Neutrophil (primary cell): ENCODE measurements at regions not wholly inside any gene's neighbourhood (a gene's known extent, or its start where the extent isn't known, plus 50 kb on each side); places are given as distances from the start of the nearest gene placed in this dataset.
"Not testable (repeated sequence)": the region's sequence is repeated elsewhere in the genome, so short reads cannot be mapped to it uniquely, and the experiment has no call there.

Source experiments
- H3K27ac ChIP-seq: fragments of 200-600 bp; sonication (generic); 2 replicates; pipeline ENCODE4 v1.5.1; 2016; ENCODE audit warnings: mild to moderate bottlenecking, moderate library complexity
- H3K27me3 ChIP-seq: fragments of 200-600 bp; sonication (generic); 2 replicates; pipeline ENCODE4 v1.6.0; 2016; ENCODE audit warnings: mild to moderate bottlenecking
- H3K36me3 ChIP-seq: fragments of 200-600 bp; sonication (generic); 2 replicates; pipeline ENCODE4 v1.5.1; 2017
- H3K4me1 ChIP-seq, 2 experiments: fragments of 200-600 bp in 1 of 2; sonication (generic) in 1 of 2; 1 replicate in 1 of 2; 2 replicates in 1 of 2; pipeline versions ENCODE4 v1.5.1 to v1.6.1; 2013 to 2016; ENCODE audit warnings: low read depth in 1 of 2, low read length in 1 of 2, mild to moderate bottlenecking in 1 of 2, moderate library complexity in 1 of 2; ENCODE audit not compliant: control insufficient read depth in 1 of 2, insufficient read depth in 1 of 2
- H3K4me3 ChIP-seq, 2 experiments: fragments of 200-600 bp in 1 of 2; sonication (generic) in 1 of 2; 1 replicate in 1 of 2; 2 replicates in 1 of 2; pipeline ENCODE4 v1.5.1; 2013 to 2016; ENCODE audit warnings: low read depth in 1 of 2, low read length in 1 of 2, mild to moderate bottlenecking in 1 of 2, moderate library complexity in 1 of 2
- H3K9me3 ChIP-seq: fragments of 200-600 bp; sonication (generic); 2 replicates; pipeline ENCODE4 v1.5.1; 2016
- TF ChIP-seq, protein P1 (sequence below): fragments of 200-600 bp; sonication (generic); IDR thresholded peaks from 2 replicates; pipeline ENCODE4 v1.5.1; 2016; ENCODE audit warnings: antibody characterized with exemption

DNA sequence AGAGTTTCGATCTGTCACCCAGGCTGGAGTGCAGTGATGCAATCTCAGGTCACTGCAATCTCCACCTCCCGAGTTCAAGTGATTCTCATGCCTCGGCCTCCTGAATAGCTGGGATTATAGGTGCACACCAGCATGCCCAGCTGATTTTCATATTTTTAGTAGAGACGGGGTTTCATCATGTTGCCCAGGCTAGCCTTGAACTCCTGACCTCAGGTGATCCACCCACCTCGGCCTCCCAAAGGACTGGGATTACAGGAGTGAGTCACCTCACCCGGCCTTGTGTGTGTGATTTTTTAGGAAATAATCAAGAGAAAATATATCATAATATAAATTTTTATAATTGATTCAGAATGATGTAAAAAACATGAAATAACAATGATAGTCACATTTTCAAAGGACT is 1231.4 kb downstream of the GALC start:
- Histone ChIP-seq H3K27me3 (no peaks in the 10 kb centered on the region), H3K4me1 (peaks cover 0 to 6% of the 10 kb centered on the region in 2 experiments), H3K4me3 (no peak overlapping the region), H3K27ac (no peak overlapping the region), H3K9me3 (no peaks in the 10 kb centered on the region), H3K36me3 (no peaks in the 10 kb centered on the region)
- TF ChIP-seq, protein P1, sequence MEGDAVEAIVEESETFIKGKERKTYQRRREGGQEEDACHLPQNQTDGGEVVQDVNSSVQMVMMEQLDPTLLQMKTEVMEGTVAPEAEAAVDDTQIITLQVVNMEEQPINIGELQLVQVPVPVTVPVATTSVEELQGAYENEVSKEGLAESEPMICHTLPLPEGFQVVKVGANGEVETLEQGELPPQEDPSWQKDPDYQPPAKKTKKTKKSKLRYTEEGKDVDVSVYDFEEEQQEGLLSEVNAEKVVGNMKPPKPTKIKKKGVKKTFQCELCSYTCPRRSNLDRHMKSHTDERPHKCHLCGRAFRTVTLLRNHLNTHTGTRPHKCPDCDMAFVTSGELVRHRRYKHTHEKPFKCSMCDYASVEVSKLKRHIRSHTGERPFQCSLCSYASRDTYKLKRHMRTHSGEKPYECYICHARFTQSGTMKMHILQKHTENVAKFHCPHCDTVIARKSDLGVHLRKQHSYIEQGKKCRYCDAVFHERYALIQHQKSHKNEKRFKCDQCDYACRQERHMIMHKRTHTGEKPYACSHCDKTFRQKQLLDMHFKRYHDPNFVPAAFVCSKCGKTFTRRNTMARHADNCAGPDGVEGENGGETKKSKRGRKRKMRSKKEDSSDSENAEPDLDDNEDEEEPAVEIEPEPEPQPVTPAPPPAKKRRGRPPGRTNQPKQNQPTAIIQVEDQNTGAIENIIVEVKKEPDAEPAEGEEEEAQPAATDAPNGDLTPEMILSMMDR = no peak

DNA sequence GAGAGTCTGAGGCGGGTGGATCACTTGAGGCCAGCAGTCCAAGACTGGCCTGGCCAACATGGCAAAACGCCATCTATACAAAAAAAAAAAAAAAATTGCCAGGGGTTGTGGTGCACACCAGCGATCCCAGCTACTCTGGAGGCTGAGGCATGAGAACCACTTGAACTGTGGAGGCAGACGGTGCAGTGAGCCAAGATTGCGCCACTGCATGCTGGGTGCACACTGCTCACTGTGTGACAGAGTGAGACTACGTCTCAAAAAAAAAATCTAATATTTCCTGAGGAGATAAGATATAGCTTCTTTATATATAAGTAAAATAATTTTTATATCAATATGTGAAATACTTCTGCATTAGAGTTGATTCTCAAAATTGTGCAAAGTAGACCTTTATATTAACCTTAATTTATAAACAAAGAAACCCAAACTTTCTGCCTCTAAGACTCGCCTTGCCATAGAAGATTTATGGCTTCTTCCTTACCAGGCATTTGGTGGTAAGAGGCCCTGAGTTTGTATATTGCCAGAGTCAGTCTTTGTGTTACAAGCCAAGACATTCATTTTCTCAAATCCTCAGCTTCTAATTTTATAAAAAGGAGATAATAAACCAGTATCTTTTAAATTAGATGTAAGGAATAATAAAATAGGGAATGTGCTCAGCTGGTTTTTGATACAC is 1226.7 kb downstream of the FLRT2 start:
- no peaks in the 10 kb centered on the region for H3K9me3 ChIP-seq
- H3K27me3 ChIP-seq = no peaks in the 10 kb centered on the region
- TF ChIP-seq, protein P1 = no peak
- H3K4me3 ChIP-seq = no peak overlapping the region
- H3K27ac ChIP-seq = no peak overlapping the region
- H3K4me1 ChIP-seq = no peaks in the 10 kb centered on the region
- H3K36me3 ChIP-seq = no peaks in the 10 kb centered on the region

DNA sequence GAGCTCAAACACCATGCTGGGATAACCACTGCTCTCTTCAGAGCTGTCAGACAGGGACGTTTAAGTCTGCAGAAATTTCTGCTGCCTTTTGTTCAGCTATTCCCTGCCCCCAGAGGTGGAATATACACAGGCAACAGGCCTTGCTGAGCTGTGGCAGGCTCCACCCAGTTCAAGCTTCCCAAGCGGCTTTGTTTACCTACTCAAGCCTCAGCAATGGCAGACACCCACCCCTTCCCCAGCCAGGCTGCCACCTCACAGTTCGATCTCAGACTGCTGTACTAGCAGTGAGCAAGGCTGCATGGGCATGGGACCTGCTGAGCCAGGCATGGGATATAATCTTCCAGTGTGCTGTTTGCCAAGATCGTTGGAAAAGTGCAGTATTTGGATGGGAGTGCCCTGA is 1220.5 kb downstream of the FLRT2 start:
- not testable (repeated sequence) for H3K4me1 ChIP-seq, H3K9me3 ChIP-seq, H3K4me3 ChIP-seq, H3K36me3 ChIP-seq, H3K27ac ChIP-seq, H3K27me3 ChIP-seq

DNA sequence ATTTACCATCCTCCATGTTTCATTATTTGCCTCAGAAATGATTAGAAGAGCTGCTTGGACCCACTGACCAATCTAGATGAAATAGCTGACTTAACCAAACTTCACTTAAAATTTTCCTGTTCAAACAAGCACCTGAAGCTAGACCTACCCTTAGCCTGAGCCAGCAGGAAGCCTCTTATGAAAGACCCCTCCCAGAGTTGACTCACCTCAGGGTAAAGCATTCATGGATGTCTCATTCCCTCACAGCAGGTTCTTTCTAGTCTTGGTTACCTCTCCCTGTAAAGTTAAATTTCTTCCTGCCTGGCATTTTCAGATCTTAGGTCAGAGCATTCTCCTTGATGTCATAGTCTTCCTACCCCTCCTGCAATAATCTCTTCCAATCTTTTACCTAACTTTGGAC is 1209.8 kb downstream of the FLRT2 start:
- Histone ChIP-seq H3K27me3 (no peaks in the 10 kb centered on the region), H3K4me3 (no peak overlapping the region), H3K9me3 (no peaks in the 10 kb centered on the region), H3K27ac (no peak overlapping the region), H3K36me3 (no peaks in the 10 kb centered on the region), H3K4me1 (no peaks in the 10 kb centered on the region)
- TF ChIP-seq, protein P1 = no peak

DNA sequence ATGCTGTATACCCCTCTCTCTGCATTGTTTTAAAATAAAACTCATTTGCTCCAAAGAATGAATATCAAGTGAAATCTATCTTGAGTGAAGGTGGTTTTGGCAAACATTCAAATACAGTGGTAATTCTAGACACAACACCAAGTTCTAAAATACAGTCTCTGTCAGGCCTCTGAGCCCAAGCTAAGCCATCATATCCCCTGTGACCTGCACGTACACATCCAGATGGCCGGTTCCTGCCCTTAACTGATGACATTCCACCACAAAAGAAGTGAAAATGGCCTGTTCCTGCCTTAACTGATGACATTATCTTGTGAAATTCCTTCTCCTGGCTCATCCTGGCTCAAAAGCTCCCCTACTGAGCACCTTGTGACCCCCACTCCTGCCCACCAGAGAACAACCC is 1201.5 kb downstream of the FLRT2 start:
- not testable (repeated sequence) for H3K4me3 ChIP-seq, H3K4me1 ChIP-seq, H3K27ac ChIP-seq, H3K36me3 ChIP-seq, H3K9me3 ChIP-seq, H3K27me3 ChIP-seq

DNA sequence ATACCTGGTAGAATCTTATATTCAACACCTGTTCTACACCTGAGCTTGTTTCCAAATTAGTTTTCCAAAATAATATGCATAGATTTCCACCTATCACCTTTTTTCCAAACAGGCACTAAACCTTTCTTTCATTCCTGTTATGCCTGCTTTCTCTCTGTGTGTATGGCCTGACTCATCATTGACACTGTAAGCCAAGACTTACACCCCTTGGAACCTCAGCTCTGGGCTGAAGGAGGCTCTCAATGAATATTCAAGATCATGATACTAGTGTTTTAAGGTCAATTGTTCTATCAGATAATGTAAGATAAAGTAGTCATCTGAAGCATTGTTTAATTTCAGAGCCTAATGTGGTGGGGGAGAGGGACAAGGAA is 1193.3 kb downstream of the FLRT2 start:
- TF ChIP-seq, protein P1 = no peak
- no peak overlapping the region for H3K4me3 ChIP-seq
- no peaks in the 10 kb centered on the region for H3K36me3 ChIP-seq
- H3K4me1 ChIP-seq = no peaks in the 10 kb centered on the region
- no peak overlapping the region for H3K27ac ChIP-seq
- no peaks in the 10 kb centered on the region for H3K9me3 ChIP-seq
- no peaks in the 10 kb centered on the region for H3K27me3 ChIP-seq
